ENCODE measurements at regions not wholly inside any gene's neighbourhood (a gene's known extent, or its start where the extent isn't known, plus 50 kb on each side); places are given as distances from the start of the nearest gene placed in this dataset.

GRCh38 chr18:73218293-73218692, 350.5 kb upstream of the NETO1 start:
- TF ChIP-seq, protein P1, sequence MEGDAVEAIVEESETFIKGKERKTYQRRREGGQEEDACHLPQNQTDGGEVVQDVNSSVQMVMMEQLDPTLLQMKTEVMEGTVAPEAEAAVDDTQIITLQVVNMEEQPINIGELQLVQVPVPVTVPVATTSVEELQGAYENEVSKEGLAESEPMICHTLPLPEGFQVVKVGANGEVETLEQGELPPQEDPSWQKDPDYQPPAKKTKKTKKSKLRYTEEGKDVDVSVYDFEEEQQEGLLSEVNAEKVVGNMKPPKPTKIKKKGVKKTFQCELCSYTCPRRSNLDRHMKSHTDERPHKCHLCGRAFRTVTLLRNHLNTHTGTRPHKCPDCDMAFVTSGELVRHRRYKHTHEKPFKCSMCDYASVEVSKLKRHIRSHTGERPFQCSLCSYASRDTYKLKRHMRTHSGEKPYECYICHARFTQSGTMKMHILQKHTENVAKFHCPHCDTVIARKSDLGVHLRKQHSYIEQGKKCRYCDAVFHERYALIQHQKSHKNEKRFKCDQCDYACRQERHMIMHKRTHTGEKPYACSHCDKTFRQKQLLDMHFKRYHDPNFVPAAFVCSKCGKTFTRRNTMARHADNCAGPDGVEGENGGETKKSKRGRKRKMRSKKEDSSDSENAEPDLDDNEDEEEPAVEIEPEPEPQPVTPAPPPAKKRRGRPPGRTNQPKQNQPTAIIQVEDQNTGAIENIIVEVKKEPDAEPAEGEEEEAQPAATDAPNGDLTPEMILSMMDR (IDR thresholded peaks at IDR 0.05) = no peak
- no peak for TF ChIP-seq POLR2A (IDR thresholded peaks at IDR 0.05)

Measured in thyroid gland (tissue), 4 donors.